GM21737 (cell line): ENCODE measurements at regions not wholly inside any gene's neighbourhood (a gene's known extent, or its start where the extent isn't known, plus 50 kb on each side); places are given as distances from the start of the nearest gene placed in this dataset.

Experiments used
- ATAC-seq: cut with Tn5 transposase; IDR thresholded peaks from one replicate; pipeline ENCODE4 v1.9.1; 2021; ENCODE audit warnings: mild to moderate bottlenecking, moderate library complexity; ENCODE audit not compliant: unreplicated experiment

GRCh38 chr13:22563272-22563671 is 617.5 kb upstream of the SGCG start:
- ATAC-seq = no peak

GRCh38 chr13:22569811-22570210 is 611.0 kb upstream of the SGCG start:
- no peak for ATAC-seq

- ATAC-seq = no peak
Measured at GRCh38 chr13:22589880-22590279, 590.9 kb upstream of the SGCG start.

- ATAC-seq = no peak
Measured at GRCh38 chr13:22592515-22592914, 588.3 kb upstream of the SGCG start.

- no peak for ATAC-seq
Measured at GRCh38 chr13:22594041-22594440, 586.7 kb upstream of the SGCG start.

GRCh38 chr13:22596171-22596863 is 584.5 kb upstream of the SGCG start:
- ATAC-seq = no peak

- no peak for ATAC-seq
Measured at GRCh38 chr13:22599156-22599555, 581.6 kb upstream of the SGCG start.

- ATAC-seq = no peak
Measured at GRCh38 chr13:22618002-22618401, 562.8 kb upstream of the SGCG start.

- ATAC-seq = no peak
Measured at GRCh38 chr13:22625691-22626090, 555.1 kb upstream of the SGCG start.

GRCh38 chr13:22629374-22629773 is 551.4 kb upstream of the SGCG start:
- ATAC-seq = no peak

- no peak for ATAC-seq
Measured at GRCh38 chr13:22642088-22642487, 538.7 kb upstream of the SGCG start.

GRCh38 chr13:22644941-22645340 is 535.8 kb upstream of the SGCG start:
- ATAC-seq = no peak

GRCh38 chr13:22647156-22647850 is 533.5 kb upstream of the SGCG start:
- no peak for ATAC-seq

GRCh38 chr13:22648320-22648801 is 532.4 kb upstream of the SGCG start:
- no peak for ATAC-seq

- no peak for ATAC-seq
Measured at GRCh38 chr13:22652796-22653195, 528.0 kb upstream of the SGCG start.

GRCh38 chr13:22653866-22654265 is 526.9 kb upstream of the SGCG start:
- ATAC-seq = no peak

GRCh38 chr13:22655106-22655852 is 525.5 kb upstream of the SGCG start:
- ATAC-seq = no peak

GRCh38 chr13:22662771-22663170 is 518.0 kb upstream of the SGCG start:
- ATAC-seq = no peak

GRCh38 chr13:22665506-22665905 is 515.3 kb upstream of the SGCG start:
- ATAC-seq = no peak

GRCh38 chr13:22690756-22691155 is 490.0 kb upstream of the SGCG start:
- ATAC-seq = no peak

- no peak for ATAC-seq
Measured at GRCh38 chr13:22693691-22694090, 487.1 kb upstream of the SGCG start.

GRCh38 chr13:22696433-22696832 is 484.3 kb upstream of the SGCG start:
- no peak for ATAC-seq
